Fibroblast of skin of back (primary cell): ENCODE measurements at regions not wholly inside any gene's neighbourhood (a gene's known extent, or its start where the extent isn't known, plus 50 kb on each side); places are given as distances from the start of the nearest gene placed in this dataset.

Experiments used
- DNase-seq: peaks from one replicate; pipeline ENCODE4 v3.0.0-alpha.2; 2013

DNA sequence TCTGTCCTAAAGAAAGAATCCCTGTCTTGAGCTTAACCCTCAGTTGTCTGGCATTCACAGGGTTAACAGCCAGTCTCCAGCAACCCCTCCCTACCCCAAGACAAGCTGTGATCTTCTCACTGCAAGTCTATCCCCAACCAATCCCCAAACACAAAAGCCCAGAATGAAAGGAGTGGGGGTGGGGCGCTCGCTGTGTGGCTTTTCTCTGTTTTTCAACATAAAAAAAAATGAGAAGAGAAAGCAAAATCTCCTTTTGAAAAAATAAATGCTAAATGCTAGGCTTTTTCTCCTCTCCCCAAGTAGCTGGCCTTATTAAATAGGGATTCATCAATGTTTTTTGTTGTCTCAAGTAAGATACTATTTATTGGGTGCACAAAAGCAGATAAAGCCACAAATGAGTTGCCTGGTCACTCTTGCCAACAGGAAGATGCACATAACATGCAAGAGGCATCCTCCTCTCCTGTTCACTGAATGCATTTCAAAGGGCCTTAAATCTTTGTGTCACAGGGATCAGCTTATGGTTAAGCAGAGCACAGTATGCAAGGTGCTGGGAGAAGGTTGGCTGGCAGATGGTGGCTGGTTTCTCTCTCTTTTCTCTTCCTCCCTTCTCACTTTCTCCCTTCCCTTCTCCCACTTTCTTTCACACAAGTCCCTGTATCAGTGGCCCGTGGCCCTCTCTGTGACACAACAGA is 225.6 kb downstream of the CMPK2 start:
- no peak for DNase-seq

DNA sequence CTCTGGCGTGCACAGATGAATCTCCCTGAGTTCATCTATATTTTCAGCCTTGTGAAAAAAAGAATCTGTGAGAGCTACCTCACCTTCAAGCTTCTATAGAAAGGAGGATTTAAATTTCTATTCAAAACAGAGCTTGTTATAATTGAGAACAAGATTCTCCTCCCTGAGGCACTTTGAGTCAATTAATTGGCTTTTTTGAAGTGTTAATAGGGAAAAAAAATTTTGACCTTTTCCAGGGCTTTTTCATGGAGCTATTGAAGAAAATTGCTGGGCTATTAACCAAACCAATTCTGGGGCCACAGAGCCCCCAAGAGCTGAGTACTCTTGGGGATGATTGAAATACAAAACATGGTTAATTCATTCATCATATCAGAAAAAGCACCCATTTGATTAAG is 225.1 kb downstream of the CMPK2 start:
- no peak for DNase-seq

DNA sequence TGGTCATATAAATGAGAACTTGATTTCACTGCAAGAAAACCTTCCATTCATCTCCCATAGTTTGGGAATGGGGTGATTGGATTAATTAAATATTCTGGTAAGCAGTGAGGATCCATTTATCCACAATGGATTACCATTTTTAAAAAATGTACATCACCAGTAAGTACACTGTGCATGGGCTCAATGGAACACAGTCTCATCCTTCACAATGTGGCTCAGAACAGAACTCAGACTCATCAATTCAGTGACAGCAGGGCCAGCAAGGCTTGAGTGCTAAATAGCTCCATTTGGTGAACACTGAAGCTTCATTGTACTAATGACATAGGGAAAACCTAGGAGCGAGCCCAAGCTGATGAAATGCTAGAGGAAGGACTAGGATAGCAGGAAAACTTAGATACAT is 223.8 kb downstream of the CMPK2 start:
- DNase-seq = no peak

DNA sequence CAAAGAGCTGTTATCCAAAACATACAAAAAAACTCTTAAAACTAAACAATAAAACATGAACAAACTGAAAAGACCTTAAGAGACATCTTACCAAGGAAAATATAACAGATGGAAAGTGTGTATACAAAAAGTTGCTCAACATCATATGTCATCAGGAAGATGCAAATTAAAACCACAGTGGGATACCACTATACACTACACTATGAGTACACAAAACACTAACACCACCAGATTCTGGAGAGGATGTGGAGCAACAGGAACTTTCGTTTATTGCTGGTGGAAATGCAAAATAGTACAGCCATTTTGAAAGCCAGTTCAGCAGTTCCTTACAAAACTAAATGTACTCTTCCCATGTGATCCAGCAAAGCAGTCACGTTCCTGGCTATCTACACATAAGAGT is 221.4 kb downstream of the CMPK2 start:
- DNase-seq = no peak

DNA sequence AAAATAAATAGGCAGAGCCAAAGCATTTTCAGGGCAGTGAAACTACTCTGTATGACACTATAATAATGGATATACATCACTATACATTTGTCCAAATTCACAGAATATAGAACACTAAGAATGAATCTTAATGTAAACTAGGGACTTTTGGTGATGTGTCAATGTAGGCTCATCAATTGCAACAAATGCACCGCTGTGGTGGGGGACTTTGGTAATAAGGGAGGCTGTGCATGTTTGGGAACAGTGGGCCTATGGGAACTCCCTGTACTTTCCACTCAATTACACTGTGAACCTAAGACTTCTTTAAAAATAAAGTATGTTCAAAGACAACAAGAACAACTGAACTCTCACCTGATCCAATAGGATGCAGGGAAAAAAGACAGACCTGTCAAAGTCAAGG is 220.7 kb downstream of the CMPK2 start:
- DNase-seq = no peak

DNA sequence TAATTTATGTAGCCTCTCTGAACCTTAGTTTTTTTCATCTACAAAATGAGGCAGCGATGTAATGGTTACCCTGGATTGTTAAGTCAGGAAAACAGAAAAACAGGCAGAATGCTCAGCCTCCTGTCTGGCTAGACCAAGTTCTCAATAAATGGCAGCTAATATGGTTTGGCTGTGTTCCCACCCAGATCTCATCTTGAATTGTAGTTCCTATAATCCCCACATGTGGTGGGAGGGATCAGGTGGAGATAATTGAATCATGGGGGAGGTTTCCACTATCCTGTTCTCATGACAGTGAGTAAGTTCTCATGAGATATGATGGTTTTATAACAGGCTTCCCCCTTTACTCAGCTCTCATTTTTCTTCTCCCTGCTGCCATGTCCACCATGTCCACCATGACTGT is 220.0 kb downstream of the CMPK2 start:
- DNase-seq = no peak

DNA sequence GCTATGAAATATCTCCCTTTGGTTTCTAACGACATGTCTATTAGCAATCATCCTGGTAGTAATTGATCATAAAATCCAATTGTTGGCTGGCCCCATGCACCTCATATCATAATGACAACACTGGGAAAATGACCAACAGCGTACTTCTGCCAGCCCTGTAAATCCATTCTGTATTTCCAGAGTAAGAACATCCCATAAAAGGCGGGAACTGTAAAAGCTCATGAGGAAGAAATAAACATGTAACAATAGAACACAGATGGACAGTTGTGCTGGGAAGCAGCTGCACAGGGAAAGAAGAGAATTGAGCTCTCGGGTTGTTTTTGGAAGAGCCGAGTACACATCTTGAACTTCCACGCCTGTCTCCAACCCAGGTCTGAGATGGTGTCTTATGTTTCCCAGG is 218.7 kb downstream of the CMPK2 start:
- DNase-seq = no peak

DNA sequence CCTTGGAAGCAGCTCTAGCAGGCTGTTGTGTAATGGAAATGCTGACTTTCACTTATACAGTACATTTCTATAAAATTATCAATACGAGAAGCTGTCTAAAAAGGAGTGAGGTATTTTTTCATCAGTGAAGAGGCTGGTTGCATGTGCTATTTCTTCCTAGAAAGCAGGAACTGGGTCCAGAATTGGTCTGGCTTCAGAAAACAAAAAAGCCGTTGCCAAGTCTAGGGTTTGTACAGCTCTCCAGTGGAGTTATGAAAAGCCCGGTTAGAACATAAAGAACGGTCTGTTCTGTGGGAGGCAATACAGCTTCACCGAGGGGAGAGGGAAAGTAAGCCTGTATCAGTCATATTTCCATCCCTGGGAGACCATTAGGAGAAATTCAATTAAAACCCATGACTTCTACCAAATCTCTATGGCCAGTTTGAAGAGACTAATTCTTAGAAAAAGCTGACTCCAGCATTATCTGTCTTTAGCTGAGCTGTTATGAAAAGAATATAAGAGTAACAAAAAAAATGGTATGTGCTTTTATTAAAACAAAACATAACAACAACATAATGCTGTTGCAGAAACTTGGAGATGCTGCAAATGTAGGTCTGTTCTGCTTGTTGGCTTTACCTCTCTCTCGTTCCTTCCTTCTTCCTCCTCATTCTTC is 217.0 kb downstream of the CMPK2 start:
- no peak for DNase-seq

DNA sequence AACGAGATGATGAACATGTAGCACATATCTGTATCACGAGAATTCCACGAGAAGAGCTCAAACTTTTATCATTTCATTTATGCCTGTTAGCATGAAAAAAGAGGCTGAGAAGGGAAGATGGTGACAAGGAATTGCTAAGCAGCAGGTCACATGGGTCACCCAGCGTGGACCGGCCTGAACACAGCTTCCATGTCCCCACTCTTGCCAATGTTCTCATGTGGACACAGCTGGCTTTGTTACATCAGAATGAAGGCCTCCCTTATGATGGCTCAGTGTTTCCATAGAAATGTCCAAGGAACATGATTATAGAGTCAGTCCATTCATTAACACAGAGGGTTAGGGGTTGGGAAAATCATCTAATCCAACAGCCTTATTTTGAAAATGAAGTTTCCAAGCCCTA is 215.4 kb downstream of the CMPK2 start:
- no peak for DNase-seq

DNA sequence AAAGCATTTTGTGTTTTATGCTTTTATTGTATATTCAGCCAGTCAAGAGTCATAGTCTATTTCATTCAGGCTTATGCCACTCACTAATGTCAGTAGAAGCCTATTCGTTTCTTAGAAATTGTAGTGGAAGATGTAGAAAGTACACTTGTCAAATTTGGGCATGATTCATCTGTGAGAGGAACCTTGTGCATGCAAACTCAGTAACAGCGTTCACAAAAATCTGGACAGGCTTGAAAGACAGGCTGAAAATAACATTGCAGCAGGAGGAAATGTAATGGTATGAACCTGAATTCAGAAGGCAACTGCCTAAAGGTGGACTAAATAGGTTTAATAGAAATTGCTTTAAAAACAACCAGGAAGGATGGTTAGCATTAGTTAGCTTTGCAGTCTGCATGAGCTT is 213.5 kb downstream of the CMPK2 start:
- no peak for DNase-seq

DNA sequence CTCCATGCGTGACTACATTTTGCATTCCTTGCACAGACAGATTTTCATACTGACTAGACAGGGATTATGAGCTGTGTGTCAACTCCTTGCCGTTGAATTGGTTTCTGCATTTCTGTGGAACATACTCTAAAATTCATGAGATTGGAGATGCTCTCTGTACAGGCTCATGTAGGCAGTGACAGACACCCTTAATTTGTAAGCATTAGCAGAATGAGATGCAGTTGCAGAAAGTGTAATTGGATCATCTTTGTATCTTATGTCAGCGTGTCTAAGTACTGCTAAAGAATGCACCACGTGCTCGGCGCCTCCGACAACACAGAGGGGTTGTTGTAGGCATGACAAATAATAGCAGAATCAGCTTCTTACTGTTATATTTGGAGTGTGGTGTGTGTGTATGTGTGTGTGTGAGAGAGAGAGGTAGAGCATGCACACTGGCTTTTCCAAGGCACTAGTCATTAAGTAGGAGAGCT is 212.4 kb downstream of the CMPK2 start:
- DNase-seq = no peak

DNA sequence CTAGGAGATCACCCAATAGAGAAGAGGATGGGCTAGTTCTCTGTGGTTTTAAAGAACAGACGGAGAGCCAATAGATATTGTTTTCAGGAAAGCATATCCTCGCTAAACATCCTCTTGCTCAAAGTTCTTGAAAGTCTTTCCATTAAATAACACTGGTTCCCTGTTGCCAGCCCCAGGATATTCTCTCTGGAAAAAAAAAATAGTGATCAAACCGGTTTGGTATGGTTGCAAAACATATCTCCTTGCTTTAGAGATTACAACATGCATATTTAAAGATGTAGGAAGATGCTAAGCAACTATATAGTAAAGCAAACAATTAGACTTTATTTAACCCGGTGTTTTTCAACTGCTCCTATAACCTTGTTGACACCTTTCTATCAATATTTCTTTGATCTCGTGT is 211.4 kb downstream of the CMPK2 start:
- DNase-seq = no peak

DNA sequence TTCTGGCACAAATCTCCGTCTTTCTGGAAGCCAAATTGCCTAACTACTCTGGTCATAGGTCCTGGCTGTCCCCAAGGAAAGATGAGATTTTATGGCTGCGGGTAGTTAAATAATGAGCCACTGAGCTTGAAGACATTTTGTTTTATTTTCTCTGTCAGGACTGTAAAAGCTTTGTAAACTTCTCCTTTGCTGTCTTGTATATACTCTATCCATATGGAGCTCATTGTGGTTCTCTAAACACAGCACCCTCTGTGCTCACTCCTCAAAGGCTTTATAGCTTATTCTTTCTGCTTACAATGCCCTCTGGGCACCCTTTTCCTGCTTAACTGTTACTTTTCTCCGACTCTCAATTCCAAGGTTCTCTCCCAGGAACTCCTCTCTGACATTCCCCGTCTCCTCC is 209.1 kb downstream of the CMPK2 start:
- DNase-seq = no peak

DNA sequence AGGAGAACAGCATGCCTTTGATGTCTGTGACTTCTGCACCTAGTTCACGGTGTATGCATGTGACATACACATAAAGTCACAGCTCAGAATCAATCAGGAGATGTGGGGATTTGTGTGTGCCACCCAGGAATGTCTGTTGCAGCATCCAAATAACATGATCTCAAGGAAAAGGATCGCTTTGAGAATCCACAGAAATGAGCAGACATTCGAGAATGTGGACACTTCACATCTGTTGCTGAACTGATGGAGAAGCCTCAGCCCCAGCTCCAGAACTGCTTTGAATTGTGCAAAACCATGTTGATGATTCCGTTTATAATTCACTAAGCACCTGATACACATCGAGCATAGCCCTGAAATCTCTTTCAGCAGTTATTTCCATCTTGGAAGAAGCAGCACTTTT is 208.6 kb downstream of the CMPK2 start:
- DNase-seq = peak; percentile 12

DNA sequence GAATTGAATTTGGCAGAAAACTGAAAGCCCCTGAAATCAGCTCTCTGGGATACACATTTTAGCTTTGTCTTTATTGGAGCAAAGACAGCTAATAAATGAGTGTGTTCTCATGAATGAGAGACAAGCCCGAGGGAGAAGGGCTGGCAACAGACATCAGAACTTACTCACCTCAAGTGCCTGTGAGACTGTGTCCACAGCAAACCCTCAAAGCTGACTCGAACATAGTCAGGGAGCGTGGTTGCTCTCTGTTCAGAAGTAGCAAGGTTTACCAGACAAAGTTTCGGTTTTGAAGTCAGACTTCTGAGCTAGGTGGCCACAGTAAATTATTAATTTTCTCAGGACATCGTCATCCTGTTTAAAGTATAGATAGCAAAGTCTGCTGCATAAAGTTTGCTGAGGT is 207.9 kb downstream of the CMPK2 start:
- DNase-seq = no peak

DNA sequence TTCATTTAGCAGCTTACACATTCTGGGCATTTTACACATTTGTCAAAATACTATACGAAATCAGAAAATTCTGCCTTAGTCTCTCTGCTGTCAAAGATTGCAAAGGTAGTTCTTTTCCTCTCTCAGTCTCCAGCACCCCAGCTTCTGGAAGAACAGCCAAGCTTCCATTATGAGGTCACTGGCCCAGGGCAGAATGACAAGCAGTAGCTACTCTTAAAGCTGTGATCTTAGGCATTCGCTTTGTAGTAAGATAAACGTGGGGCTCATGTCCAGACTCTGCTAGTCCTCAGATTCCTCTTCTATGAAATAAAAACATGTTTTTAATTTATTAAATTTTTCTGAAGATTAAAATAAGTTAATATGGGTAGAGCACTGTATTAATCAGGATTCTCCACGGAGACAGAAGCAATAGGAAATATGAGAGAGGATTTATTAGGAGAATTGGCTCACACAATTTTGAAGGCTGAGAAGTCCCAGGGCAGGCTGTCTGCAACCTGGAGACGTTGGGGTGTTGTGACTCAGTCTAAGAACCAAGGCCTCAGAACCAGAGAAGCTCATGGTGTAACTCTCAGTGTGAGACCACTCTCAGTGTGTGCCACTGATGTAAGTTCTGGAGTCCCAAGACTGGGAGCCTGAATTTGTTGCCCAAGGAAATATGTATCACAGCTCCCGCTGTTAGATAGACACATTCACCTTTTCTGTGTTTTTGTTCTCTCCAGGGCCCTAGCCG is 201.2 kb downstream of the CMPK2 start:
- DNase-seq = no peak

DNA sequence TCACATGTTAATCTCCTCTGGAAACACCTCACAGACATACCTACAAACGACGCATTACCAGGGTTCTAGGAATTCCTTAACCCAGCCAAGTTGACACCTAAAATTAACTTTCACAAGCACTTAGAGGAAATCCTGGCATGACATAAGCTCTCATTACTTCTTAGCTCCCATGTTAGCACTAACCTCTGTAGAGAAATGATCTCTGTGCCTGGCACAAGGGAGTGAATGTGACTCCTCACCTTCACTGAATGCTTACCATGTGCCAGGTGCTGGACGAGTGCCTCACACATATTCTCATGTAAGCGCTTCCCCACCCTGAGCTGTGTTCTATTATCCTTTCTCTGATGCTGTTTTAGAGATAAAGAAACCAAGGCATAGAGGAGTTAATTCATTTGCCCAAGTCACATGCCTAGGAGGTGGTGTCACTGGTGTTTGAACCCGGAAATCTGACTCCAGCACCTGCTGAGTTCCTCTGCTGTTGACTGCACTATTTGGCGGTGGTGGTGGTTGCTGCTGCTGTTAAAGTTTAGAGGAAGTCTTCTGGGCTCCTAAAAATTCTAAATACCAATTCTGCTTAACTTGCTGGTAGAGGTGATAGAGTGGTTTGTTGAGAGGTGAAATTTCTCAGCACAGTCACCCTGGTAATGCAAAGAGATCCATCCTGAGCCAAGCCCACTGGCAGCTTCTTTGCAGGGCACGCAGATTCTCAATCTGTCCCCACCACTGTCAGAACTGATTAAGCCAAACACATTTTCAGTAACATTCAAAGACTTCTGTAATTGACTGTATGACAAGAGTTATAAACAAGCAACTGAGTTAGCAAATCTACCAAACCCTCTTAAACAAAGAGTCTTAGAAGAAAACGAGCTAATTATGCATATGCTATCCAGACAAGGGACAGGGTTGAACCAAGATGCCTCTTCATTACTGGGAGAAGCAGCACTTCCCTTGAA is 200.3 kb downstream of the CMPK2 start:
- DNase-seq = no peak

DNA sequence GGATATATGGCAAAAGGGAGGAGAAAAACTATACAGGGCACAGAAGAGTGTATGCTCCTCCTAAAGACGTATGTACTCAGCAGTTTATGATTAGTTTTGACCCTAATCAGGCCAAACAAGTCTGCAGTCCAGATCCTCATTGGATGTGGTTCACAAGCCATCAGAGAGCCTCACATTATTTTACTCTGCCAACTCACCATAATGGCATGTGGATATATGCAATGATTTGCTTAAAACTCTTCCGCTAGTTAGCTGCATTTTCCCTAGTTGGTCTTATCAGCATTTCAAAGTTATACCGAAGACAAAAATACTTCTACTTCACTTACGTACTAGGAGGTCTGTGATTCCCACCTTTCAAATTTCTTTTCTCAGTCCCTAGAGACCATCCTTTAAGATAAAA is 198.4 kb downstream of the CMPK2 start:
- DNase-seq = peak; percentile 6

DNA sequence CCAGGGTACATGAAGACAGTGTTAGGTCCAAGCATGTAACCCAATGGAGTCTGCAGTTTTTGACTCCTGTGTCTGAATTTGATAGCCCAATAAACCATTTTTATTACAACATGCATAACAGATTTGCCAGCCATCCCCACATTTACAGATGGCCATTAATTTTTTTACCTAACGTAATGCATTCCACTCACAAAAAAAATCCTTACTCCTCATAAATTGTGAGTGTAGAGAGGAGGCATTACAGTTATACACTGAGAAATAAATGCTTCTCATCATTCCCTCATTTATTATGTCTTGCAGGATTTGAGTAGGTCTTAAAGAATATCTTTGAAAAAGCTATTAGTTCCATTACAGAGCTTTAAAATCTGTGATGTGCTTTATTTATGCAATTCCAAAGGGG is 193.8 kb downstream of the CMPK2 start:
- no peak for DNase-seq

DNA sequence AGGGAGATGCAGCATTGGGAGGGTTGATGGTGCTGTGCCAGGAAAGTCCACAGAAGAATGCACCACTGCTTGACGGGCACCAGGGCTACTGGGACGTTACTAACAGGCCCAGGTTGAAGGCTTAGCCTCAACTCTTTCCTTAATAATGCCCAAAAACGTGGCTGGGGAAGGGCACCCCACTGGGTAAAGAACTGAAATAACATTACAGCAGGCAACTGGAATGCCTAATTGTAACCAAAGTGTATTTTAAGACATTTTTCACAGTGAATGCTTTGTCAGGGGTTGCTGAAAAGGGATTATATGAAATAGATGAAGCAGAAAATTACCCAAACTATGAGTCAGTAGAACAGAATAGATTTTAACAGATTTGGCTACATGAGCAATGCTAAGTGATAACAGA is 191.3 kb downstream of the CMPK2 start:
- DNase-seq = peak; percentile 12

DNA sequence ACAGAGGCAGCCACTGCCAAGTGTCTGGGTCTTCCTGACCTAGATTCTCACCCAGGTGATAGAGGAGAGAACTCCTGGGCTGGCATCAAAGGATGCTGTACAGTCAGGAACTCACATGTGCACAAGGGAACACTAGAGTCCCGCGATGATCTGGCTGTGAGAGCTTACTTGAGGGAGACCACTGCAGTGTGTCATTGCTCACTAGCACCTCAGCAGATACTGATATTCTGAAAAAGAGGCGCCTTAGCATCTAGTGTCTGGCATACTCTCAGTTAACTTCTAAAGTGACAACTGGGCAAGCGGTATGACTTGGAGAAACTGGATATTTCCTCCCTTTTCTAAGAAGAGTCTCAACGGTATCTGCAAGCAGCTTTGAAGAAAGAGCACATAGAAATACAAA is 189.9 kb downstream of the CMPK2 start:
- DNase-seq = no peak

DNA sequence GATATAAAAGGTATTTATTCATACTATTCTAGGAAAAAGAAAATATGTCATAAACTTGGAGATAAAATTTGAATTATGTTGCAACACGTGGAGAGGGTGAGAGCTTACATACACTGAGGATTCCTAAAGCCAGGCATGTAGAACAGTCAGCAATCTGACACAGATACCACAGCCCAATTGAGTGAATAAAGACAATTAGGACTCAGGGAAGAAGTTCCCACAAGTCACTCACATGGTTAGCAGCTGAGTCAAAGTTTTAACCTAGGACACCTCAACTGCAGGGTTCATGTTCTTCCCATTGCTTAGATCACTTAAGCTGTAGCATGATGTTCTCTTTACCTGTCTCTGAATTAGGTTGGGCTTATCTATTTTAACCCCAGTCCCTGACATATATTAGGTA is 189.5 kb downstream of the CMPK2 start:
- no peak for DNase-seq

DNA sequence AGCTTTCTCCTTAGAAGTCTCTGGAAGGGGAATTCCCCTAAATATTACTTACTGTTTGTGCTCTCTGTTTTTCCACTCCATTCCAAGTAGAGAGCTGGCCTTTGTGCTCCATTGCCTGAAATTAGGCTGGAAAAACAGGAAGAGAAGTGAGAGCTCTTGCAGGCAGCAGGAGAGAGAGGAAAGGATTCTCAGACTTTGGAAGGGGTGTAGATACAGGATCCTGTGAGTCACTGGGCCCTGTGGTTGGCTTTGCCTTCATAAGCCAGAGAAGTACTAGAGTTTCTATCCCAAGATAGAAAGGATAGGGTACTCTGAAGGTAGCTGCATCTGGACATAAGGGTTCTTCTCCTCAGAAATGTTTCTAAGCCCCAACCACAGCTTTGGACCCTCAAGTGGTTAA is 188.9 kb downstream of the CMPK2 start:
- no peak for DNase-seq
